ENCODE measurements at regions not wholly inside any gene's neighbourhood (a gene's known extent, or its start where the extent isn't known, plus 50 kb on each side); places are given as distances from the start of the nearest gene placed in this dataset.

- TF ChIP-seq EZH2 (IDR thresholded peaks at IDR 0.05; ENCODE audit: borderline replicate concordance, low read depth, low read length, severe bottlenecking) (no peak), CTCF (IDR thresholded peaks at IDR 0.05; ENCODE audit: borderline replicate concordance, extremely low read depth, low read length, poor library complexity, severe bottlenecking) (no peak)
These were observed 85.9 kb downstream of the BOD1 start for GRCh38 chr5:173530547-173530946.
